Heart left ventricle (tissue), 13 donors: ENCODE measurements at regions not wholly inside any gene's neighbourhood (a gene's known extent, or its start where the extent isn't known, plus 50 kb on each side); places are given as distances from the start of the nearest gene placed in this dataset.

ENCODE experiments used
- CTCF ChIP-seq, 12 donors: fragments of 200-600 bp; sonication (generic) in 4 of 12; IDR thresholded peaks; one replicate each; pipeline versions ENCODE4 v1.5.0 to v1.8.0; 2018 to 2022; ENCODE audit warnings: antibody characterized with exemption in 12 of 12, mild to moderate bottlenecking in 5 of 12
- POLR2A ChIP-seq, 2 donors: fragments of 450-650 bp; IDR thresholded peaks; one replicate each; pipeline ENCODE4 v1.6.1; 2017; ENCODE audit warnings: antibody characterized with exemption in 2 of 2, mild to moderate bottlenecking in 2 of 2, moderate library complexity in 2 of 2
- donor health status: ischemic (EF 13 %, LVEDD 7.1; RV severe dilation, severe dysfunction).
- donor health status: DM: no; HTN: yes; CAD: no.
- donor health status: DM: no; HTN: no; CAD: no.
- donor health status: ischemic (EF 25% LVEDD 6.9; RV normal size, moderate dysfunction).
- donor health status: ischemic (EF 25% LVEDD 5.7; RV mildly dilated, moderate dysfunction).
- donor health status: ischemic (EF 35%, LVEDD 5.7; RV mildly dilated, moderate dysfunction).
- donor health status: nonischemic (EF 11% LVEDD 7.7; RV severe dilation, severe dysfunction).
- donor health status: DM: yes; HTN: yes; CAD: no.
- donor health status: PGD.
- donor health status: ischemic (EF 29% LVEDD 5.4; RV normal size, mild dysfunction).
- donor health status: nonischemic (EF 23%, LVEDD 6.1; RV moderate dilation, normal function).

- TF ChIP-seq CTCF (IDR thresholded peaks at IDR 0.05): no peak
- TF ChIP-seq POLR2A (IDR thresholded peaks at IDR 0.05): no peak
These were observed 320.4 kb upstream of the HS6ST1 start for GRCh38 chr2:128639120-128639477.
